HL-60 (cell line): ENCODE measurements at regions not wholly inside any gene's neighbourhood (a gene's known extent, or its start where the extent isn't known, plus 50 kb on each side); places are given as distances from the start of the nearest gene placed in this dataset.

ENCODE experiments used
- DNase-seq, 2 experiments: peaks; one replicate each; pipeline ENCODE4 v3.0.0-alpha.2; 2010 to 2020; ENCODE audit warnings: low read depth in 1 of 2, low spot score in 1 of 2
- H3K27ac ChIP-seq: fragments of 250-450 bp; sonication (Bioruptor Pico); replicated peaks from 2 replicates; pipeline ENCODE4 v1.5.1; 2020; ENCODE audit warnings: mild to moderate bottlenecking, moderate library complexity
- H3K27me3 ChIP-seq: fragments of 250-450 bp; sonication (Bioruptor Pico); 2 replicates; pipeline ENCODE4 v1.5.1; 2021; ENCODE audit warnings: mild to moderate bottlenecking, moderate library complexity; ENCODE audit not compliant: insufficient read depth, poor library complexity, severe bottlenecking
- H3K4me3 ChIP-seq: replicated peaks from 2 replicates; pipeline ENCODE4 v1.5.1; 2011; ENCODE audit warnings: mild to moderate bottlenecking, control low read depth, low read length; ENCODE audit not compliant: insufficient read depth
- CTCF ChIP-seq: IDR thresholded peaks from one replicate; pipeline ENCODE4 v1.5.1; 2011; ENCODE audit warnings: low read length, control low read depth, inconsistent platforms; ENCODE audit not compliant: insufficient read depth
- GABPA ChIP-seq: IDR thresholded peaks from 2 replicates; pipeline ENCODE4 v1.6.1; 2012; ENCODE audit warnings: low read depth
- POLR2AphosphoS5 ChIP-seq: IDR thresholded peaks from 2 replicates; pipeline ENCODE4 v1.6.1; 2012; ENCODE audit warnings: low read depth
- REST ChIP-seq: IDR thresholded peaks from 2 replicates; pipeline ENCODE4 v1.6.1; 2012; ENCODE audit warnings: low read depth; ENCODE audit not compliant: insufficient replicate concordance
- SPI1 ChIP-seq: IDR thresholded peaks from 2 replicates; pipeline ENCODE4 v1.6.1; 2012; ENCODE audit warnings: low read depth, mild to moderate bottlenecking, borderline replicate concordance

- TF ChIP-seq REST (no peak), POLR2AphosphoS5 (no peak), SPI1 (no peak), GABPA (no peak), CTCF (no peak)
- DNase-seq = no peak
- H3K4me3 ChIP-seq = no peak overlapping the region
- H3K27me3 ChIP-seq = no peaks in the 10 kb centered on the region
- H3K27ac ChIP-seq = no peak overlapping the region
Observed at GRCh38 chr9:86801246-86801645, 146.1 kb downstream of the GAS1 start.

GRCh38 chr9:86800681-86801080, 146.6 kb downstream of the GAS1 start:
- Histone ChIP-seq H3K4me3 (no peak overlapping the region), H3K27ac (no peak overlapping the region), H3K27me3 (no peaks in the 10 kb centered on the region)
- TF ChIP-seq CTCF = no peak
- TF ChIP-seq SPI1 = no peak
- TF ChIP-seq POLR2AphosphoS5 = no peak
- TF ChIP-seq GABPA = no peak
- no peak for TF ChIP-seq REST
- no peak for DNase-seq

- Histone ChIP-seq H3K4me3 (no peak overlapping the region), H3K27ac (no peak overlapping the region), H3K27me3 (peaks cover 3% of the 10 kb centered on the region)
- DNase-seq = no peak
- TF ChIP-seq SPI1 (no peak), GABPA (no peak), CTCF (no peak), REST (no peak)
Observed at GRCh38 chr9:86798966-86799365, 148.3 kb downstream of the GAS1 start.
